ENCODE measurements at regions not wholly inside any gene's neighbourhood (a gene's known extent, or its start where the extent isn't known, plus 50 kb on each side); places are given as distances from the start of the nearest gene placed in this dataset.

- Histone ChIP-seq H3K27me3 (ENCODE audit: control insufficient read depth, insufficient read depth, low read length) (no peaks in the 10 kb centered on the region), H3K9ac (ENCODE audit: low read depth, low read length) (no peak overlapping the region), H3K4me2 (ENCODE audit: low read length) (no peak overlapping the region), H3K9me3 (replicated peaks; ENCODE audit: low read length) (peaks cover 11% of the 10 kb centered on the region), H3K4me3 (ENCODE audit: low read length) (no peak overlapping the region), H3K36me3 (ENCODE audit: insufficient read depth, low read length) (no peaks in the 10 kb centered on the region), H3K4me1 (ENCODE audit: control insufficient read depth, insufficient read depth, low read length) (no peaks in the 10 kb centered on the region)
Measured at GRCh38 chr11:22976146-22976545, 115.9 kb upstream of the CCDC179 start.

GRCh38 chr11:22982903-22983302 lies 122.6 kb upstream of the CCDC179 start:
- no peaks in the 10 kb centered on the region for H3K4me1 ChIP-seq (ENCODE audit: control insufficient read depth, insufficient read depth, low read length)
- no peak overlapping the region for H3K9ac ChIP-seq (ENCODE audit: low read depth, low read length)
- no peak overlapping the region for H3K4me2 ChIP-seq (ENCODE audit: low read length)
- no peaks in the 10 kb centered on the region for H3K27me3 ChIP-seq (ENCODE audit: control insufficient read depth, insufficient read depth, low read length)
- H3K9me3 ChIP-seq (replicated peaks; ENCODE audit: low read length), result peaks cover 10% of the 10 kb centered on the region
- H3K4me3 ChIP-seq (ENCODE audit: low read length), result no peak overlapping the region
- H3K36me3 ChIP-seq (ENCODE audit: insufficient read depth, low read length), result no peaks in the 10 kb centered on the region

- Histone ChIP-seq H3K27me3 (ENCODE audit: control insufficient read depth, insufficient read depth, low read length) (no peaks in the 10 kb centered on the region), H3K4me2 (ENCODE audit: low read length) (no peak overlapping the region), H3K9me3 (replicated peaks; ENCODE audit: low read length) (peaks cover 10% of the 10 kb centered on the region), H3K36me3 (ENCODE audit: insufficient read depth, low read length) (no peaks in the 10 kb centered on the region), H3K9ac (ENCODE audit: low read depth, low read length) (no peak overlapping the region), H3K4me3 (ENCODE audit: low read length) (no peak overlapping the region), H3K4me1 (ENCODE audit: control insufficient read depth, insufficient read depth, low read length) (no peaks in the 10 kb centered on the region)
Measured at GRCh38 chr11:22984045-22984444, 123.8 kb upstream of the CCDC179 start.

GRCh38 chr11:22989371-22989770 lies 129.1 kb upstream of the CCDC179 start:
- H3K9me3 ChIP-seq (replicated peaks; ENCODE audit: low read length), result no peaks in the 10 kb centered on the region
- no peaks in the 10 kb centered on the region for H3K36me3 ChIP-seq (ENCODE audit: insufficient read depth, low read length)
- no peaks in the 10 kb centered on the region for H3K4me1 ChIP-seq (ENCODE audit: control insufficient read depth, insufficient read depth, low read length)
- H3K4me3 ChIP-seq (ENCODE audit: low read length), result no peak overlapping the region
- no peak overlapping the region for H3K4me2 ChIP-seq (ENCODE audit: low read length)
- no peaks in the 10 kb centered on the region for H3K27me3 ChIP-seq (ENCODE audit: control insufficient read depth, insufficient read depth, low read length)
- H3K9ac ChIP-seq (ENCODE audit: low read depth, low read length), result no peak overlapping the region

- no peak overlapping the region for H3K4me3 ChIP-seq (ENCODE audit: low read length)
- no peak overlapping the region for H3K4me2 ChIP-seq (ENCODE audit: low read length)
- H3K36me3 ChIP-seq (ENCODE audit: insufficient read depth, low read length), result no peaks in the 10 kb centered on the region
- no peaks in the 10 kb centered on the region for H3K4me1 ChIP-seq (ENCODE audit: control insufficient read depth, insufficient read depth, low read length)
- H3K9me3 ChIP-seq (replicated peaks; ENCODE audit: low read length), result no peaks in the 10 kb centered on the region
- H3K9ac ChIP-seq (ENCODE audit: low read depth, low read length), result no peak overlapping the region
- H3K27me3 ChIP-seq (ENCODE audit: control insufficient read depth, insufficient read depth, low read length), result no peaks in the 10 kb centered on the region
Measured at GRCh38 chr11:22991196-22991595, 130.9 kb upstream of the CCDC179 start.

- Histone ChIP-seq H3K9ac (ENCODE audit: low read depth, low read length) (no peak overlapping the region), H3K36me3 (ENCODE audit: insufficient read depth, low read length) (no peaks in the 10 kb centered on the region), H3K9me3 (replicated peaks; ENCODE audit: low read length) (no peaks in the 10 kb centered on the region), H3K4me3 (ENCODE audit: low read length) (no peak overlapping the region), H3K4me1 (ENCODE audit: control insufficient read depth, insufficient read depth, low read length) (no peaks in the 10 kb centered on the region), H3K4me2 (ENCODE audit: low read length) (no peak overlapping the region), H3K27me3 (ENCODE audit: control insufficient read depth, insufficient read depth, low read length) (no peaks in the 10 kb centered on the region)
Measured at GRCh38 chr11:23006730-23007129, 146.5 kb upstream of the CCDC179 start.

GRCh38 chr11:23010790-23011335 lies 150.6 kb upstream of the CCDC179 start:
- Histone ChIP-seq H3K9me3 (replicated peaks; ENCODE audit: low read length) (no peaks in the 10 kb centered on the region), H3K4me2 (ENCODE audit: low read length) (no peak overlapping the region), H3K4me3 (ENCODE audit: low read length) (no peak overlapping the region), H3K27me3 (ENCODE audit: control insufficient read depth, insufficient read depth, low read length) (no peaks in the 10 kb centered on the region), H3K36me3 (ENCODE audit: insufficient read depth, low read length) (no peaks in the 10 kb centered on the region), H3K4me1 (ENCODE audit: control insufficient read depth, insufficient read depth, low read length) (no peaks in the 10 kb centered on the region), H3K9ac (ENCODE audit: low read depth, low read length) (no peak overlapping the region)

- no peaks in the 10 kb centered on the region for H3K27me3 ChIP-seq (ENCODE audit: control insufficient read depth, insufficient read depth, low read length)
- no peak overlapping the region for H3K9ac ChIP-seq (ENCODE audit: low read depth, low read length)
- no peaks in the 10 kb centered on the region for H3K36me3 ChIP-seq (ENCODE audit: insufficient read depth, low read length)
- H3K4me3 ChIP-seq (ENCODE audit: low read length), result no peak overlapping the region
- H3K4me1 ChIP-seq (ENCODE audit: control insufficient read depth, insufficient read depth, low read length), result no peaks in the 10 kb centered on the region
- H3K4me2 ChIP-seq (ENCODE audit: low read length), result no peak overlapping the region
- H3K9me3 ChIP-seq (replicated peaks; ENCODE audit: low read length), result no peaks in the 10 kb centered on the region
Measured at GRCh38 chr11:23012930-23013329, 152.7 kb upstream of the CCDC179 start.

GRCh38 chr11:23013509-23013908 lies 153.2 kb upstream of the CCDC179 start:
- H3K9me3 ChIP-seq (replicated peaks; ENCODE audit: low read length), result no peaks in the 10 kb centered on the region
- no peaks in the 10 kb centered on the region for H3K27me3 ChIP-seq (ENCODE audit: control insufficient read depth, insufficient read depth, low read length)
- H3K4me1 ChIP-seq (ENCODE audit: control insufficient read depth, insufficient read depth, low read length), result no peaks in the 10 kb centered on the region
- no peak overlapping the region for H3K4me2 ChIP-seq (ENCODE audit: low read length)
- no peak overlapping the region for H3K4me3 ChIP-seq (ENCODE audit: low read length)
- no peaks in the 10 kb centered on the region for H3K36me3 ChIP-seq (ENCODE audit: insufficient read depth, low read length)
- H3K9ac ChIP-seq (ENCODE audit: low read depth, low read length), result no peak overlapping the region

GRCh38 chr11:23021287-23021863 lies 161.1 kb upstream of the CCDC179 start:
- Histone ChIP-seq H3K36me3 (ENCODE audit: insufficient read depth, low read length) (no peaks in the 10 kb centered on the region), H3K9ac (ENCODE audit: low read depth, low read length) (no peak overlapping the region), H3K4me3 (ENCODE audit: low read length) (no peak overlapping the region), H3K4me2 (ENCODE audit: low read length) (no peak overlapping the region), H3K4me1 (ENCODE audit: control insufficient read depth, insufficient read depth, low read length) (no peaks in the 10 kb centered on the region), H3K9me3 (replicated peaks; ENCODE audit: low read length) (no peaks in the 10 kb centered on the region), H3K27me3 (ENCODE audit: control insufficient read depth, insufficient read depth, low read length) (no peaks in the 10 kb centered on the region)

- Histone ChIP-seq H3K4me3 (ENCODE audit: low read length) (no peak overlapping the region), H3K9me3 (replicated peaks; ENCODE audit: low read length) (no peaks in the 10 kb centered on the region), H3K4me2 (ENCODE audit: low read length) (no peak overlapping the region), H3K4me1 (ENCODE audit: control insufficient read depth, insufficient read depth, low read length) (no peaks in the 10 kb centered on the region), H3K27me3 (ENCODE audit: control insufficient read depth, insufficient read depth, low read length) (no peaks in the 10 kb centered on the region), H3K9ac (ENCODE audit: low read depth, low read length) (no peak overlapping the region), H3K36me3 (ENCODE audit: insufficient read depth, low read length) (no peaks in the 10 kb centered on the region)
Measured at GRCh38 chr11:23022854-23023253, 162.6 kb upstream of the CCDC179 start.

GRCh38 chr11:23023319-23023718 lies 163.0 kb upstream of the CCDC179 start:
- Histone ChIP-seq H3K36me3 (ENCODE audit: insufficient read depth, low read length) (no peaks in the 10 kb centered on the region), H3K9me3 (replicated peaks; ENCODE audit: low read length) (no peaks in the 10 kb centered on the region), H3K4me3 (ENCODE audit: low read length) (no peak overlapping the region), H3K9ac (ENCODE audit: low read depth, low read length) (no peak overlapping the region), H3K4me1 (ENCODE audit: control insufficient read depth, insufficient read depth, low read length) (no peaks in the 10 kb centered on the region), H3K4me2 (ENCODE audit: low read length) (no peak overlapping the region), H3K27me3 (ENCODE audit: control insufficient read depth, insufficient read depth, low read length) (no peaks in the 10 kb centered on the region)

Measured in skeletal muscle satellite cell (primary cell).